Glutamatergic neuron (in vitro differentiated cells): ENCODE measurements at regions not wholly inside any gene's neighbourhood (a gene's known extent, or its start where the extent isn't known, plus 50 kb on each side); places are given as distances from the start of the nearest gene placed in this dataset.
A peak's percentile ranks its signal among the peaks of the same experiment; 100 is the strongest.

Experiments used
- DNase-seq: peaks from one replicate; pipeline ENCODE4 v3.0.0; 2022
- H3K27ac Mint-ChIP-seq: one replicate; pipeline ENCODE4 v1.8.0; 2020; ENCODE audit warnings: mild to moderate bottlenecking, mixed read lengths, inconsistent platforms; ENCODE audit not compliant: unreplicated experiment
- H3K27me3 Mint-ChIP-seq: one replicate; pipeline ENCODE4 v1.8.0; 2020; ENCODE audit warnings: mild to moderate bottlenecking, moderate library complexity, mixed read lengths, inconsistent platforms; ENCODE audit not compliant: unreplicated experiment
- H3K36me3 Mint-ChIP-seq: one replicate; pipeline ENCODE4 v1.8.0; 2020; ENCODE audit warnings: mild to moderate bottlenecking, mixed read lengths, inconsistent platforms; ENCODE audit not compliant: unreplicated experiment
- H3K4me1 Mint-ChIP-seq: one replicate; pipeline ENCODE4 v1.8.0; 2020; ENCODE audit warnings: mild to moderate bottlenecking, low read depth, mixed read lengths, inconsistent platforms; ENCODE audit not compliant: unreplicated experiment
- H3K4me3 Mint-ChIP-seq: one replicate; pipeline ENCODE4 v1.8.0; 2020; ENCODE audit warnings: mild to moderate bottlenecking, mixed read lengths, inconsistent platforms; ENCODE audit not compliant: unreplicated experiment
- H3K9me3 Mint-ChIP-seq: one replicate; pipeline ENCODE4 v1.8.0; 2020; ENCODE audit warnings: mild to moderate bottlenecking, moderate library complexity, mixed read lengths, inconsistent platforms; ENCODE audit not compliant: unreplicated experiment
- TF ChIP-seq, protein P1 (sequence below): fragments of 200-600 bp; sonication (generic); IDR thresholded peaks from one replicate; pipeline ENCODE4 v1.5.0; 2021; ENCODE audit not compliant: partially characterized antibody, unreplicated experiment

DNA sequence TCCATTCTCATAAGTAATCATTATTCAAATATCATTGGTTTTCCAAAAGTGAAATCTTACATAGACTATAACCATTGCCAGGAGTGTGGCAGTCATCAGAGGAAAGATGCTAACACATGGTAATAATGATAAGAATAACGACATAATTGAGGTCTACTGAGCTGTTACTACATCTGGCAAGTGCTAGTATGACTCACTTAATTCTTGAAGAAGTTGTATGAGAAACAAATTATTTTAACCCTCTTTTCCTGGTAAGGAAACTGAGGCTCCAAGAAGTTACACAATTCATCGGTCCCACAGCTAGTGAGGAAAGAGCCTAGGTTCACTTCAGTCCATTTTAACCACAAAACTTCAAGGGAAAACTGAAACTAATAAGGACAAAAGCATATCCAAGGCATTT, 335.6 kb upstream of the BTBD3 start:
- H3K27me3 Mint-ChIP-seq = no peaks in the 10 kb centered on the region
- H3K9me3 Mint-ChIP-seq = no peaks in the 10 kb centered on the region
- no peaks in the 10 kb centered on the region for H3K4me1 Mint-ChIP-seq
- no peak for DNase-seq
- no peak overlapping the region for H3K27ac Mint-ChIP-seq
- H3K4me3 Mint-ChIP-seq = no peak overlapping the region
- TF ChIP-seq, protein P1, sequence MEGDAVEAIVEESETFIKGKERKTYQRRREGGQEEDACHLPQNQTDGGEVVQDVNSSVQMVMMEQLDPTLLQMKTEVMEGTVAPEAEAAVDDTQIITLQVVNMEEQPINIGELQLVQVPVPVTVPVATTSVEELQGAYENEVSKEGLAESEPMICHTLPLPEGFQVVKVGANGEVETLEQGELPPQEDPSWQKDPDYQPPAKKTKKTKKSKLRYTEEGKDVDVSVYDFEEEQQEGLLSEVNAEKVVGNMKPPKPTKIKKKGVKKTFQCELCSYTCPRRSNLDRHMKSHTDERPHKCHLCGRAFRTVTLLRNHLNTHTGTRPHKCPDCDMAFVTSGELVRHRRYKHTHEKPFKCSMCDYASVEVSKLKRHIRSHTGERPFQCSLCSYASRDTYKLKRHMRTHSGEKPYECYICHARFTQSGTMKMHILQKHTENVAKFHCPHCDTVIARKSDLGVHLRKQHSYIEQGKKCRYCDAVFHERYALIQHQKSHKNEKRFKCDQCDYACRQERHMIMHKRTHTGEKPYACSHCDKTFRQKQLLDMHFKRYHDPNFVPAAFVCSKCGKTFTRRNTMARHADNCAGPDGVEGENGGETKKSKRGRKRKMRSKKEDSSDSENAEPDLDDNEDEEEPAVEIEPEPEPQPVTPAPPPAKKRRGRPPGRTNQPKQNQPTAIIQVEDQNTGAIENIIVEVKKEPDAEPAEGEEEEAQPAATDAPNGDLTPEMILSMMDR = no peak
- no peaks in the 10 kb centered on the region for H3K36me3 Mint-ChIP-seq

DNA sequence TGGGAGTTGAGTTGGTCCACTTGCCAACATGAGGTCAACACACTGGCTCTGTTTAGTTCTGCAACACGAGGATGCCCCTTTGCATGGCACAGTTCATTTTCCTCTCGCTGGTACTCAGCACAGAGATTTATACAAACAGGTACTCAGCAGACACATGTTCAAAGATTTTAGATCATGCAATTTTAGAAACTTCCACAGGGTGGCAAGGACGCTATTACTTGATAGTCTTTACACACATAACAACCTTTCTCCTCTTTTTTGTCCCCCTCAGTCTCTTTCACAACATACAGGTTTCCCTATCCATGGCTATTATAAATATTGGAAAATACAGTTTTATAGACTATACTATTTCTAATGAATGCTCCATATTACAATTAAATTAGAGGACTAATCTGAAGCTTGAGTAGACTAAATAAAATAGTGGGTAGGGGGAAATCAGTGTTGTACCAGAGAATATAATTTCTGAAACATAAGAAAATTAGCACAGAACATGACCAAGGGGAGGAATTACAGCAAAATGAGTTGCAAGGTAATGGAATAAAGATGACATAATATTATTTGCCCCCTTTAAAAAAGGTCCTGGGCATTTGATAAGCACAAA, 331.8 kb upstream of the BTBD3 start:
- no peaks in the 10 kb centered on the region for H3K9me3 Mint-ChIP-seq
- H3K36me3 Mint-ChIP-seq = no peaks in the 10 kb centered on the region
- no peaks in the 10 kb centered on the region for H3K27me3 Mint-ChIP-seq
- TF ChIP-seq, protein P1 = peak; percentile 67
- no peak for DNase-seq
- no peak overlapping the region for H3K4me3 Mint-ChIP-seq
- H3K27ac Mint-ChIP-seq = no peak overlapping the region
- no peaks in the 10 kb centered on the region for H3K4me1 Mint-ChIP-seq

DNA sequence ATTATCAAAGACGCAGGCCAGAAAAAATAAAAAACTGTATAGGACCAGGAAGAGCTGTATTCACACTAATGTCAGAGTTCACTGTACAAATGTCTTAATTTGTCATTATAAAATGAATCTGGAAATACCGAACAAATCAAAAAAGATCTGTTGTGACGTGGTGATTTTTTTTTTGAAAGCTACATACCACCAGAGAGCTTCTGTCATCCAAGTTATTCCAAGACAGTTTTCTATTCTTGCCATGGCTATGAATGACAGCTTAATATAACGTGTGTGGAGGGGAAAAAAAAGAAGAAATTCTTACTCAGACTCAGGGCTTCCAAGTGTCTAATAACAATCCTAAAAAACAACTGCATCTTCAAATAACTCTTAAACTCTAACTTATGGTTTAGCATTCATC, 328.8 kb upstream of the BTBD3 start:
- no peak for DNase-seq
- TF ChIP-seq, protein P1 = no peak

GRCh38 chr20:11591965-11592364, 325.7 kb upstream of the BTBD3 start:
- Mint-ChIP-seq H3K36me3 (no peaks in the 10 kb centered on the region), H3K27me3 (no peaks in the 10 kb centered on the region)
- TF ChIP-seq, protein P1 = no peak

More for the DNA sequence above, 328.8 kb upstream of the BTBD3 start:
- Mint-ChIP-seq H3K9me3 (no peaks in the 10 kb centered on the region), H3K27me3 (no peaks in the 10 kb centered on the region), H3K4me3 (no peak overlapping the region), H3K4me1 (no peaks in the 10 kb centered on the region), H3K36me3 (no peaks in the 10 kb centered on the region), H3K27ac (no peak overlapping the region)

GRCh38 chr20:11604339-11604738, 313.4 kb upstream of the BTBD3 start:
- Mint-ChIP-seq H3K4me1 (no peaks in the 10 kb centered on the region), H3K27me3 (no peaks in the 10 kb centered on the region), H3K27ac (no peak overlapping the region), H3K36me3 (no peaks in the 10 kb centered on the region), H3K4me3 (no peak overlapping the region), H3K9me3 (no peaks in the 10 kb centered on the region)
- no peak for DNase-seq
- TF ChIP-seq, protein P1 = no peak

More at GRCh38 chr20:11591965-11592364, 325.7 kb upstream of the BTBD3 start:
- H3K9me3 Mint-ChIP-seq = no peaks in the 10 kb centered on the region
- no peak for DNase-seq
- no peak overlapping the region for H3K4me3 Mint-ChIP-seq
- no peak overlapping the region for H3K27ac Mint-ChIP-seq
- H3K4me1 Mint-ChIP-seq = no peaks in the 10 kb centered on the region
